ENCODE measurements at regions not wholly inside any gene's neighbourhood (a gene's known extent, or its start where the extent isn't known, plus 50 kb on each side); places are given as distances from the start of the nearest gene placed in this dataset.

DNA sequence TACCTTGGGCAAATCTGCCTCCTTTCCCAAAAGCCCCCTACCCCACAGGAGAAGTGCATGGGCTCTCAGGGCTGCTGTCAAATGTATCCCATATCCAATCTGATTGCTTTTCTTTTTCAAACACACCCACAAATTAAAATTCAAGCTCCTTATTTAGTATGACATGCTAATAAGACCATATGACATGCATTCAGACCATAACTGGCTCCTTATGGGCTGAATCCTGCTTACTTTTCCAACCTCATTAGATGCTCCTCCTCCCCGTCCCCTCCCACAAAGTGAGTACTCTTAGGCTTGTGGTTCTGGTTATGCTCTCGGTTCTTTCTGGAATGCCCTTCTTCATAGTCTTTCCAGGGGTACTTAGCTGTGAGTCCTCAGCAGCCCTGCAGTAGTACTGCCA, 59.0 kb upstream of the TOM1L1 start:
- TF ChIP-seq, protein P1, sequence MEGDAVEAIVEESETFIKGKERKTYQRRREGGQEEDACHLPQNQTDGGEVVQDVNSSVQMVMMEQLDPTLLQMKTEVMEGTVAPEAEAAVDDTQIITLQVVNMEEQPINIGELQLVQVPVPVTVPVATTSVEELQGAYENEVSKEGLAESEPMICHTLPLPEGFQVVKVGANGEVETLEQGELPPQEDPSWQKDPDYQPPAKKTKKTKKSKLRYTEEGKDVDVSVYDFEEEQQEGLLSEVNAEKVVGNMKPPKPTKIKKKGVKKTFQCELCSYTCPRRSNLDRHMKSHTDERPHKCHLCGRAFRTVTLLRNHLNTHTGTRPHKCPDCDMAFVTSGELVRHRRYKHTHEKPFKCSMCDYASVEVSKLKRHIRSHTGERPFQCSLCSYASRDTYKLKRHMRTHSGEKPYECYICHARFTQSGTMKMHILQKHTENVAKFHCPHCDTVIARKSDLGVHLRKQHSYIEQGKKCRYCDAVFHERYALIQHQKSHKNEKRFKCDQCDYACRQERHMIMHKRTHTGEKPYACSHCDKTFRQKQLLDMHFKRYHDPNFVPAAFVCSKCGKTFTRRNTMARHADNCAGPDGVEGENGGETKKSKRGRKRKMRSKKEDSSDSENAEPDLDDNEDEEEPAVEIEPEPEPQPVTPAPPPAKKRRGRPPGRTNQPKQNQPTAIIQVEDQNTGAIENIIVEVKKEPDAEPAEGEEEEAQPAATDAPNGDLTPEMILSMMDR (IDR thresholded peaks at IDR 0.05), result no peak
- no peak for TF ChIP-seq POLR2A (IDR thresholded peaks at IDR 0.05)

All from uterus (tissue), 2 donors.